Small intestine (tissue), 7 donors: ENCODE measurements at regions not wholly inside any gene's neighbourhood (a gene's known extent, or its start where the extent isn't known, plus 50 kb on each side); places are given as distances from the start of the nearest gene placed in this dataset.

ENCODE experiments used
- DNase-seq, 2 donors: peaks; one replicate each; pipeline versions ENCODE4 v3.0.0 to v3.0.0-alpha.2; 2013
- FAIRE-seq: peaks from 2 replicates; lab custom pipeline; 2012; peaks lifted over from hg19 to GRCh38; lab: Jason Lieb, UNC
- H3K27ac ChIP-seq, 3 donors: one replicate each; pipeline ENCODE4 v1.5.1; 2013; ENCODE audit warnings: low read length in 2 of 3, mild to moderate bottlenecking in 2 of 3, control low read depth in 1 of 3, inconsistent platforms in 1 of 3, low read depth in 1 of 3, moderate library complexity in 1 of 3
- H3K27me3 ChIP-seq, 3 donors: one replicate each; pipeline ENCODE4 v1.6.1; 2013; ENCODE audit warnings: low read length in 3 of 3, inconsistent platforms in 1 of 3; ENCODE audit not compliant: control insufficient read depth in 3 of 3, insufficient read depth in 3 of 3
- H3K36me3 ChIP-seq, 3 donors: one replicate each; pipeline ENCODE4 v1.6.1; 2013; ENCODE audit warnings: low read length in 3 of 3, inconsistent platforms in 1 of 3, low read depth in 1 of 3, mild to moderate bottlenecking in 1 of 3, moderate library complexity in 1 of 3; ENCODE audit not compliant: control insufficient read depth in 3 of 3, insufficient read depth in 2 of 3
- H3K4me1 ChIP-seq, 3 donors: one replicate each; pipeline ENCODE4 v1.6.1; 2013; ENCODE audit warnings: low read length in 2 of 3, inconsistent platforms in 1 of 3, low read depth in 1 of 3, mild to moderate bottlenecking in 1 of 3, moderate library complexity in 1 of 3; ENCODE audit not compliant: control insufficient read depth in 3 of 3, insufficient read depth in 2 of 3
- H3K4me3 ChIP-seq, 3 donors: one replicate each; pipeline ENCODE4 v1.5.1; 2013; ENCODE audit warnings: low read length in 3 of 3, control low read depth in 1 of 3, inconsistent platforms in 1 of 3, low read depth in 1 of 3, mild to moderate bottlenecking in 1 of 3, moderate library complexity in 1 of 3
- H3K9me3 ChIP-seq, 2 donors: one replicate each; pipeline ENCODE4 v1.6.1; 2013; ENCODE audit warnings: low read depth in 1 of 2, low read length in 1 of 2; ENCODE audit not compliant: control insufficient read depth in 2 of 2, insufficient read depth in 1 of 2
- WGBS, 3 donors: extraction: QIAGEN DNeasy Blood & Tissue Kit; methylation state at CpG; one replicate each; pipeline ENCODE4 v1.1.7; 2013; 5-methylcytosine and 5-hydroxymethylcytosine counted together
- donor health status: healthy with polysubstance abuse.
- donor health status: control.
- donor health status: control.
- donor health status: Bipolar disorder and iron deficiency.
- donor health status: healthy.

- DNase-seq (no peak), FAIRE-seq (no peak)
- Histone ChIP-seq H3K9me3 (peaks cover 2 to 24% of the 10 kb centered on the region in 2 donors), H3K27ac (no peak overlapping the region), H3K4me1 (no peaks in the 10 kb centered on the region), H3K27me3 (no peaks in the 10 kb centered on the region), H3K4me3 (no peak overlapping the region), H3K36me3 (no peaks in the 10 kb centered on the region)
Measured at GRCh38 chr6:66986940-66987339, 1279.9 kb upstream of the EYS start.

DNA sequence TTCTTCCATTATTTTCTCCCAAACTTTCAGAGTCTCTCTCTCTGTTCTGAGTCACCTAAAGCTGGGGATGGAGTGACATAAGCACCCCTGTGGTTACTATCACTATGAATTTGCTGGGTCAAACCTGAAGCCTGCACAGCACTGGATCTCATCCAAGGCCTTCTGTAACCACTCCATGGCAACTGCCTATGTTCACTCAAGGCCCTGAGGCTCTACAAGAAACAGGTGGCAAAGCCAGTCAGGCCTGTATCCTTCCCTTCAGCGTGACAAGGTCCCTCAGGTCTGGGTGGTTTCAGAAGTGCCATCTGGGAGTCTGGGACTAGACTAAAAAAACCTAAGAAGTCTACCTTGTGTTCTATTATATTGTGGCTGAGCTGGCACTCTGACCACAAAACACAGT is 1278.8 kb upstream of the EYS start:
- H3K9me3 ChIP-seq = peaks cover 2 to 21% of the 10 kb centered on the region in 2 donors
- no peak overlapping the region for H3K4me3 ChIP-seq
- H3K27me3 ChIP-seq = no peaks in the 10 kb centered on the region
- DNase-seq = no peak
- no peaks in the 10 kb centered on the region for H3K4me1 ChIP-seq
- 50 to 63% (median 63%) methylated on average over 1 of the region's 1 CpG for WGBS, 3 donors
- H3K36me3 ChIP-seq = no peaks in the 10 kb centered on the region
- H3K27ac ChIP-seq = no peak overlapping the region
- no peak for FAIRE-seq

DNA sequence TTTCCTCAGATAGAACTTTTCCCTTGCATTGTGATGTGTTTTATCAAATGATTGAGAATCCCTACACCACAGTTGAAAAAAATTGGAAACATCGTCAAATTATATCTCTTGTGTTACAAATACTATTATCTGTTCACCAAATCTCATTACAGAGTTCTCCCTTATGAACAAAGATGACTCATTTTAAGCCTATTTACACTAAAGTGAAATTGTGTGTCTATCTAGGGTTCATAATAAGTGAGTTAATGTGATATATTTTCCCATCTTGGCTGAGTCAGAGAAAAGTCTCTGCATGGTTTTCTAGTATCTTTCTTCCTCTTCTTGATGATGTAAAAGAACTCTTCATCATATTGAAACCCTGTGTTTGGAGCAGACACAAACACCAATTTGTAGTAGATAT is 1263.3 kb upstream of the EYS start:
- H3K9me3 ChIP-seq = no peaks in the 10 kb centered on the region
- no peak overlapping the region for H3K4me3 ChIP-seq
- DNase-seq = no peak
- no peaks in the 10 kb centered on the region for H3K36me3 ChIP-seq
- H3K4me1 ChIP-seq = no peaks in the 10 kb centered on the region
- H3K27ac ChIP-seq = no peak overlapping the region
- H3K27me3 ChIP-seq = no peaks in the 10 kb centered on the region
- no peak for FAIRE-seq
- WGBS, 3 donors = 67 to 69% (median 67%) methylated on average over 1 of the region's 1 CpG

GRCh38 chr6:66965227-66965626 is 1258.2 kb upstream of the EYS start:
- 73 to 83% (median 81%) methylated on average over 2 of the region's 2 CpGs for WGBS, 3 donors
- FAIRE-seq (no peak), DNase-seq (no peak)
- no peak overlapping the region for H3K27ac ChIP-seq
- H3K27me3 ChIP-seq = no peaks in the 10 kb centered on the region
- H3K36me3 ChIP-seq = no peaks in the 10 kb centered on the region
- H3K4me3 ChIP-seq = no peak overlapping the region
- no peaks in the 10 kb centered on the region for H3K4me1 ChIP-seq
- peaks cover 0 to 3% of the 10 kb centered on the region in 2 donors for H3K9me3 ChIP-seq

- Histone ChIP-seq H3K27ac (no peak overlapping the region), H3K9me3 (peaks cover 0 to 3% of the 10 kb centered on the region in 2 donors), H3K36me3 (no peaks in the 10 kb centered on the region), H3K4me1 (no peaks in the 10 kb centered on the region), H3K4me3 (no peak overlapping the region), H3K27me3 (no peaks in the 10 kb centered on the region)
- WGBS, 3 donors = 64 to 73% (median 67%) methylated on average over 3 of the region's 3 CpGs
- no peak for DNase-seq
- FAIRE-seq = no peak
Measured at GRCh38 chr6:66964216-66964615, 1257.2 kb upstream of the EYS start.

- no peak for FAIRE-seq
Measured at GRCh38 chr6:66962082-66962481, 1255.1 kb upstream of the EYS start.

DNA sequence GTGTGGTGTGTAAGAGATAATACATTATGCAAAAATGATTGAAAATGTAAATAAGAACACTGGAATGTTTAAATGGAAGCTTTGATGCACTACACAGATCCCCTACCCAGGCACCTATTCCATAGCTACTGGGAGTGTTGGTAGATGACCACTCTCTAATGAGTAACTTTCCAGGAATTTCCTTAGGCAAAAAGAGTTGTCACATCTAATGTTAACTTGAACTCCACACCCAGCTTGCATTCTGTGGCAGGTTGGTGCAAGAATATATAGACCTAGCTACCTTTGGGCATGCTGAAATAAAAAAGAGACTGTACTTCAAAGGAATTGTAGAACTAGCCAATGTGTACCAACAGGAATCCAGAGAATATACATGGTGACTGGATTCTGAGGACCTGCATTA is 1254.2 kb upstream of the EYS start:
- FAIRE-seq (no peak), DNase-seq (no peak)
- H3K9me3 ChIP-seq = peaks cover 0 to 3% of the 10 kb centered on the region in 2 donors
- H3K36me3 ChIP-seq = no peaks in the 10 kb centered on the region
- no peak overlapping the region for H3K4me3 ChIP-seq
- no peaks in the 10 kb centered on the region for H3K4me1 ChIP-seq
- no peak overlapping the region for H3K27ac ChIP-seq
- H3K27me3 ChIP-seq = no peaks in the 10 kb centered on the region

More at GRCh38 chr6:66962082-66962481, 1255.1 kb upstream of the EYS start:
- no peaks in the 10 kb centered on the region for H3K4me1 ChIP-seq
- no peaks in the 10 kb centered on the region for H3K27me3 ChIP-seq
- no peaks in the 10 kb centered on the region for H3K36me3 ChIP-seq
- H3K9me3 ChIP-seq = peaks cover 0 to 3% of the 10 kb centered on the region in 2 donors
- 85 to 90% (median 89%) methylated on average over 4 of the region's 4 CpGs for WGBS, 3 donors
- DNase-seq = no peak
- no peak overlapping the region for H3K27ac ChIP-seq
- no peak overlapping the region for H3K4me3 ChIP-seq

- FAIRE-seq = no peak
- no peak for DNase-seq
- no peak overlapping the region for H3K4me3 ChIP-seq
- no peaks in the 10 kb centered on the region for H3K27me3 ChIP-seq
- H3K4me1 ChIP-seq = no peaks in the 10 kb centered on the region
- H3K36me3 ChIP-seq = no peaks in the 10 kb centered on the region
- H3K27ac ChIP-seq = no peak overlapping the region
- WGBS, 3 donors = 94 to 95% (median 95%) methylated on average over 27 to 32 of the region's 32 CpGs
- peaks cover 0 to 16% of the 10 kb centered on the region in 2 donors for H3K9me3 ChIP-seq
Measured at GRCh38 chr6:66949191-66949661, 1242.2 kb upstream of the EYS start.

- Histone ChIP-seq H3K4me3 (no peak overlapping the region), H3K27me3 (no peaks in the 10 kb centered on the region), H3K9me3 (peaks cover 0 to 16% of the 10 kb centered on the region in 2 donors), H3K27ac (no peak overlapping the region), H3K36me3 (no peaks in the 10 kb centered on the region), H3K4me1 (no peaks in the 10 kb centered on the region)
- no peak for FAIRE-seq
- DNase-seq = no peak
- 48 to 76% (median 54%) methylated on average over 2 of the region's 2 CpGs for WGBS, 3 donors
Measured at GRCh38 chr6:66948106-66948505, 1241.1 kb upstream of the EYS start.
